NOMO-1 (cell line): ENCODE measurements at regions not wholly inside any gene's neighbourhood (a gene's known extent, or its start where the extent isn't known, plus 50 kb on each side); places are given as distances from the start of the nearest gene placed in this dataset.
"Not testable (repeated sequence)": the region's sequence is repeated elsewhere in the genome, so short reads cannot be mapped to it uniquely, and the experiment has no call there.

Experiments used
- DNase-seq, 2 experiments: peaks; one replicate each; lab custom pipeline; 2025; ENCODE audit not compliant: unreplicated experiment in 2 of 2; lab: John Stamatoyannopoulos, UW

- DNase-seq = no peak
Measured at GRCh38 chr11:57047610-57048009, 58.9 kb downstream of the OR5AK2 start.

- DNase-seq = no peak
Measured at GRCh38 chr11:57049749-57050148, 61.0 kb downstream of the OR5AK2 start.

GRCh38 chr11:57054817-57055216 is 66.1 kb downstream of the OR5AK2 start:
- no peak for DNase-seq

GRCh38 chr11:57055744-57056143 is 67.0 kb downstream of the OR5AK2 start:
- DNase-seq = no peak

GRCh38 chr11:57056735-57057134 is 68.0 kb downstream of the OR5AK2 start:
- DNase-seq = no peak

- DNase-seq = no peak
Measured at GRCh38 chr11:57057561-57057960, 68.8 kb downstream of the OR5AK2 start.

- not testable (repeated sequence) for DNase-seq
Measured at GRCh38 chr11:57062957-57063356, 74.2 kb downstream of the OR5AK2 start.

GRCh38 chr11:57069942-57070341 is 81.2 kb downstream of the OR5AK2 start:
- DNase-seq = peak in 1 of 2 experiments; percentile 33

- no peak for DNase-seq
Measured at GRCh38 chr11:57071829-57072228, 83.1 kb downstream of the OR5AK2 start.

- DNase-seq = no peak
Measured at GRCh38 chr11:57072640-57073039, 83.9 kb downstream of the OR5AK2 start.

- DNase-seq = no peak
Measured at GRCh38 chr11:57073128-57073527, 84.4 kb downstream of the OR5AK2 start.

GRCh38 chr11:57081356-57081755 is 92.6 kb downstream of the OR5AK2 start:
- no peak for DNase-seq

GRCh38 chr11:57082125-57082524 is 93.4 kb downstream of the OR5AK2 start:
- DNase-seq = no peak

- no peak for DNase-seq
Measured at GRCh38 chr11:57083641-57084385, 95.1 kb downstream of the OR5AK2 start.

- DNase-seq = no peak
Measured at GRCh38 chr11:57085611-57086010, 96.1 kb upstream of the LRRC55 start.

- DNase-seq = no peak
Measured at GRCh38 chr11:57087991-57088390, 93.8 kb upstream of the LRRC55 start.

GRCh38 chr11:57092028-57092698 is 89.6 kb upstream of the LRRC55 start:
- no peak for DNase-seq

- no peak for DNase-seq
Measured at GRCh38 chr11:57094181-57094935, 87.4 kb upstream of the LRRC55 start.

- peak; percentile 87 to 95 for DNase-seq
Measured at GRCh38 chr11:57095417-57095816, 86.3 kb upstream of the LRRC55 start.

GRCh38 chr11:57095896-57096295 is 85.9 kb upstream of the LRRC55 start:
- peak in 1 of 2 experiments; percentile 54 for DNase-seq

GRCh38 chr11:57097149-57097548 is 84.6 kb upstream of the LRRC55 start:
- no peak for DNase-seq

- DNase-seq = no peak
Measured at GRCh38 chr11:57098191-57098590, 83.6 kb upstream of the LRRC55 start.
